ENCODE measurements at regions not wholly inside any gene's neighbourhood (a gene's known extent, or its start where the extent isn't known, plus 50 kb on each side); places are given as distances from the start of the nearest gene placed in this dataset.

DNA sequence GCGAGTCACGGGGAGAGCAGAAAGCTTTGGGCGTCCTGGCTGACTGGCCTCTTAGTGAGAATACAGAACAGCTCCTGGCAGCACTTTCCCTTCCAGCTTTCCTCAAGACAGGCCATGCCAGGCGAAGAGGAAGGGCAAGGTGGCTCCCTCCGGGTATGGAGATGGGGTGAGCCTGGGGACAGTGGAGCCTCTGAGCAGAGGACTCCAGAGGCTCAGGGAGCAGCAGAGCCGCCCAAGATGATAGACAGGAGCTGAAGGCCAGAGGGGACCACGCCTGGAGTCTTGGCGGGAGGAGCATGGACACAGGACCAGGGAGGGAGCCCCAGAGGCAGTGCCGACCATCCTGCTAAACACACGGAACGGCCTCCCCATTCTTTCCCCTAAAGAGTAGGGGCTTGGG, 229.1 kb downstream of the TM9SF2 start (continued):
- TF ChIP-seq RBBP5 (IDR thresholded peaks at IDR 0.05; ENCODE audit: borderline replicate concordance, low read depth, low read length) (no peak), POU5F1 (IDR thresholded peaks at IDR 0.05; ENCODE audit: low read depth, low read length) (no peak), CREB1 (IDR thresholded peaks at IDR 0.05) (no peak), YY1 (IDR thresholded peaks at IDR 0.05; ENCODE audit: low read depth, low read length) (no peak), KDM4A (IDR thresholded peaks at IDR 0.05; ENCODE audit: low read depth, low read length, severe bottlenecking) (no peak), ZNF274 (IDR thresholded peaks at IDR 0.05; ENCODE audit: borderline replicate concordance, extremely low read depth, low read length) (no peak)
- TF ChIP-seq, protein P1, sequence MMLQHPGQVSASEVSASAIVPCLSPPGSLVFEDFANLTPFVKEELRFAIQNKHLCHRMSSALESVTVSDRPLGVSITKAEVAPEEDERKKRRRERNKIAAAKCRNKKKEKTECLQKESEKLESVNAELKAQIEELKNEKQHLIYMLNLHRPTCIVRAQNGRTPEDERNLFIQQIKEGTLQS (IDR thresholded peaks at IDR 0.05; ENCODE audit: insufficient read depth, low read depth, low read length) = no peak

Data from H1 (cell line).